Activated naive CD4-positive, alpha-beta T cell treated with anti-CD3 and anti-CD28 coated beads, Interleukin-2, amount 10 ng/mL, durations not matched to agents 7 days and 5 days (primary cell): ENCODE measurements at regions not wholly inside any gene's neighbourhood (a gene's known extent, or its start where the extent isn't known, plus 50 kb on each side); places are given as distances from the start of the nearest gene placed in this dataset.

Experiments used
- CTCF ChIA-PET: fragments of 350-600 bp; sonication (Branson Sonifier 250); formaldehyde crosslinking; loops from one replicate; lab custom pipeline; 2021; ENCODE audit warnings: antibody characterized with exemption; lab: Charles Lee
- DNase-seq: peaks from one replicate; pipeline ENCODE4 v3.0.0-alpha.2; 2020
- H3K27ac Mint-ChIP-seq: one replicate; pipeline ENCODE4 v1.8.0; 2021; ENCODE audit warnings: mild to moderate bottlenecking, moderate library complexity, mixed read lengths
- H3K27me3 Mint-ChIP-seq: one replicate; pipeline ENCODE4 v1.8.0; 2021; ENCODE audit warnings: mild to moderate bottlenecking, mixed read lengths
- H3K36me3 Mint-ChIP-seq: one replicate; pipeline ENCODE4 v1.8.0; 2021; ENCODE audit warnings: mixed read lengths
- H3K4me1 Mint-ChIP-seq: one replicate; pipeline ENCODE4 v1.8.0; 2021; ENCODE audit warnings: mixed read lengths
- H3K4me3 Mint-ChIP-seq: one replicate; pipeline ENCODE4 v1.8.0; 2021; ENCODE audit warnings: mild to moderate bottlenecking, moderate library complexity, mixed read lengths
- H3K9me3 Mint-ChIP-seq: one replicate; pipeline ENCODE4 v1.8.0; 2021; ENCODE audit warnings: mixed read lengths

DNA sequence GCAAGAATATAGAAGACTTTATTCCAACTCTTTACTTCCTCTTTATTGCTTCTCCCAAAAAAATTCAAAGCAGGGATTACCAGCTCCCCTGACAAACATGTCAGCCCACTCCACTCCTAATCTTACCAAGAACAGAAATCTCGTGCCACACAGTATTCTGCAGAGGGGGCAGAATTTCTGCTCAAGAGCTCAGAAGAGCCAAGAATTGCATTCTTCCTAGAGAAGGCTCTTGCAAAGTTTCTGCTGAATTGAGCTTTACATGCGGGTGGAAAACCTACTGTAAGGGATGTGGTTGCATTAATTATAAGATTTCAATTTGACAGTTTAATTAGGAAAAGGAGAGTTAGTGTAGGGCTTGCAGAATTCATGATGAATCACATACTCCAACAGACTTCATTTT lies 428.5 kb downstream of the CETN3 start:
- no peaks in the 10 kb centered on the region for H3K36me3 Mint-ChIP-seq
- H3K9me3 Mint-ChIP-seq = no peaks in the 10 kb centered on the region
- no peaks in the 10 kb centered on the region for H3K27me3 Mint-ChIP-seq
- DNase-seq = no peak
- H3K4me3 Mint-ChIP-seq = no peak overlapping the region
- CTCF ChIA-PET = no interaction called here
- H3K27ac Mint-ChIP-seq = no peak overlapping the region
- H3K4me1 Mint-ChIP-seq = no peaks in the 10 kb centered on the region

DNA sequence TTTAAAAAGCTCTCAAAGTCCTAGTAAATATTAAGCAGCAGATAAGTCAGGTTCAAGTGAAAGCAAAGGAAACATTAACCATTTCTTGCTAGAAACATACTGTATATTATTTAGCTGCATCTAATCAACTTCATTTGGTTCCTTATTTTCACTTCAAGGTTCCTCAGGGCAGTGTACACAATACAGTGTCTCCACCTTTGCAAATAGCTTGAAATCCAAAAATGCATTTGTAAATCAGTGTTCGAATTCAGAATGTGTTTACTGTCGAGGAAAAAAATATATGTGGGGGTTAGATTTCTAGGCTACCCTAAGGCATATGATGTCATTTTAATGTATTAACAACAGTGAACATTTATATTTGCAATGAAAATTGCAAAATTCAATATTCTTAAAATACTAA lies 436.0 kb downstream of the CETN3 start:
- Mint-ChIP-seq H3K27me3 (no peaks in the 10 kb centered on the region), H3K9me3 (no peaks in the 10 kb centered on the region), H3K4me1 (no peaks in the 10 kb centered on the region), H3K36me3 (no peaks in the 10 kb centered on the region), H3K27ac (no peak overlapping the region), H3K4me3 (no peak overlapping the region)
- DNase-seq = no peak
- CTCF ChIA-PET = interaction anchor here (0.5 kb wide), 1 partner anchor 653 kb away, joined by 3 read pairs; no protein-coding TSS in a partner anchor

DNA sequence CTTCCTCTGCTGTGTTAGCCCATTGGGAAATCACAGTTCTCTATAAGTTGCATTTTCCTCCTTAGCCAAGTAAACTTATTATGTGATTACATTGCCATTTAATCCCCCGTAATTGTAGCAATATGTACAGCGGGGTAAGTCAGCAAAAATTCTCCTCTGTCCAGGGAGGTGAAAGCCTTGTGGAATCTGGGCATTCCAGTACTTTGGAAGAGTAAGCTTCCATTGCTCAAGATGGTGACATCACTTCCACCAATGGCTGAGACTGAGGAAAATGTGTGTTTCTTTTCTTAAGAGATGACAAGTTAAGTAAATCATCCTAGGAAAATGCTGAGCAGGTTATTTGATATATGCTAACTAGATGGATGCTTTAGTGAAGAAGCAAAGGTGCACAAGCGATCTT lies 436.7 kb downstream of the CETN3 start:
- no peak for DNase-seq
- no peaks in the 10 kb centered on the region for H3K27me3 Mint-ChIP-seq
- no peak overlapping the region for H3K27ac Mint-ChIP-seq
- no peaks in the 10 kb centered on the region for H3K9me3 Mint-ChIP-seq
- CTCF ChIA-PET = no interaction called here
- no peaks in the 10 kb centered on the region for H3K36me3 Mint-ChIP-seq
- no peaks in the 10 kb centered on the region for H3K4me1 Mint-ChIP-seq
- H3K4me3 Mint-ChIP-seq = no peak overlapping the region

DNA sequence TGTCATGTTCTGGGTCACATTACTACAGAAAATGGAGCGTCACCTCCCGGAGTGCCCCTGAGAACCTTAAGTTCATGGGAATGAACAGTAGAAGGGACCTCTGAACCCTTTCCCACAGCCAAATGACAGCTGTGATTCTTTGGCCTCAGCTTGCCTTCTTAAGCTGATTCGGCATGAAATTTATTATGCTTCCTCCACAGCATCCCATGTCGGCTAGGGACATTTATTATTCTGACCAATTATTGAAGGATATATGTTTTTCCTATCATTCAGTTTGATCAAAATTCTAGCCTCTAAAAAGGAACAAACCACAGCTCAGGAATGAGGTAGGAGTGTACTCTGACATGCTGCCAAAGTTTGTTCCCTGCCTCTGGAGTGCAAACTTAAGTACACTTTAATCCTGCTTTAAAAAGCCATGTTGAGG lies 440.6 kb downstream of the CETN3 start:
- no peaks in the 10 kb centered on the region for H3K27me3 Mint-ChIP-seq
- H3K36me3 Mint-ChIP-seq = no peaks in the 10 kb centered on the region
- H3K4me3 Mint-ChIP-seq = no peak overlapping the region
- H3K9me3 Mint-ChIP-seq = no peaks in the 10 kb centered on the region
- H3K27ac Mint-ChIP-seq = no peak overlapping the region
- CTCF ChIA-PET = no interaction called here
- no peaks in the 10 kb centered on the region for H3K4me1 Mint-ChIP-seq
- DNase-seq = no peak

DNA sequence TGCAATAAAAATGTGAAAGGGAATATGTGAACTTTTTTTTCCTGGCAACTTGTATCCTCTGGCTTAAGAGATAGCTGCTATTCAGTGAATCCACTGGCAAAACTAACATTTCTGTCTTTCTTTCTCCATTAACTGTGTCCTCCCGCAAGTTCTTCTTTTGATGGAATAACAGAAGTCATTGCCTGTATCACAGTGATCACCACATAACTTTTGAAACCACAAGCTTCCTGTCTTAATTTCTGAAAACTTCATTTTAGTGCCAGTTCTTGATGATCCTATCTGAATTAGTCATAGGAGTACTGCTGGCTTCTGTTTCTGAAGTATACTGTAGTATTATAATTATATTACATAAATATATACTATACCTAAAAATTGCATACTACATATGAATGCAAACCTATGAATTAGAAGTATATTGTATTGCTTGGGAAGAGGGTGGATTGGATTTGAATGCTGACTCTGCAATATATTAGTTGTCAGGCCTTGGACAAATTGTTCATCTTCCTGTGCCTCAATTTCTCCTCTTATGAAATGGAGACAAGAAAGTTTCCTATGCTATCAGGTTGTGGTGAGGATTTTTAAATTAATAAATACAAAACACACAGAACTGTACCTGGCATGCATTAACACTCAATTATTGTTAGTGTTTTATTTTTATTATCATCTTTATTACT lies 441.6 kb downstream of the CETN3 start:
- DNase-seq = no peak
- Mint-ChIP-seq H3K4me1 (no peaks in the 10 kb centered on the region), H3K27me3 (no peaks in the 10 kb centered on the region), H3K4me3 (no peak overlapping the region), H3K9me3 (no peaks in the 10 kb centered on the region), H3K36me3 (no peaks in the 10 kb centered on the region), H3K27ac (no peak overlapping the region)
- CTCF ChIA-PET = no interaction called here

DNA sequence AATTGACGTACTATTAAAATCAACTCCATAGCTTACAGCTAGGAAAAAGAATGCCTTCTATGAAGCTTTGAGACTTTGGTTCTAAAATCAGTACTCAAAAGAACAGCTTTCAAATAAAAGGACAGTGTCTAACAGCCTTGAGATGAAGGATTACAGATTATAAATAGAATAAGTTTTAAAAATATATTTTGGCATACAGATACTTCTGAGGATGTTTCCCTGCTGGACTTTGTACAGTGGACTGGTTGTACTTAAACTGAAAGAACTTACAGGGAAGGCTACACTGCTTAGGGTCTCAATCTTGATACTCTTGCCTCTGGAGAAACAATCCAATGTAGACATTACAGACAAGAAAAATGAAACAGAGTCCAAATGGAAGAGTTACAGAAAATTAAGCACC lies 452.7 kb downstream of the CETN3 start:
- Mint-ChIP-seq H3K4me3 (no peak overlapping the region), H3K27ac (no peak overlapping the region), H3K27me3 (no peaks in the 10 kb centered on the region), H3K9me3 (peaks cover 2% of the 10 kb centered on the region), H3K36me3 (no peaks in the 10 kb centered on the region), H3K4me1 (no peaks in the 10 kb centered on the region)
- CTCF ChIA-PET = no interaction called here
- DNase-seq = no peak

DNA sequence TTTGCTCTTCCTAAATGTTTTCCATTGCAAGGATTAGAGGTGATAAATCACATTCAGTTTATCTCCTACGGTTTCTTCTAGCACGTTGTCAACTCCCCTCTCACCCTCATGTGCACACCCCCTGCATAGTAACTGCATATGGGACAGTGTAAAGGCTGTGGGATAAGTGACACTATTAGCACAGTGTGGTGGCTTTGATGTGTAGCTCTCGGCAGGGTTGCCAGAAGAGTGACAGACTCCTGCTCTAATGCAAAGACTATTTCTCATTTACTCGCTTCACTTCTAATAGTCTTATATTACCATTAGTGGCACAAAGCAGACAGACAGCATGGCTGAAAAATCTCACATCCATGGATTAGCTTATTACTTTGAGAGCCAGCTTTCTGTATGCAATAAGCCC lies 454.6 kb downstream of the CETN3 start:
- CTCF ChIA-PET = no interaction called here
- no peak for DNase-seq

DNA sequence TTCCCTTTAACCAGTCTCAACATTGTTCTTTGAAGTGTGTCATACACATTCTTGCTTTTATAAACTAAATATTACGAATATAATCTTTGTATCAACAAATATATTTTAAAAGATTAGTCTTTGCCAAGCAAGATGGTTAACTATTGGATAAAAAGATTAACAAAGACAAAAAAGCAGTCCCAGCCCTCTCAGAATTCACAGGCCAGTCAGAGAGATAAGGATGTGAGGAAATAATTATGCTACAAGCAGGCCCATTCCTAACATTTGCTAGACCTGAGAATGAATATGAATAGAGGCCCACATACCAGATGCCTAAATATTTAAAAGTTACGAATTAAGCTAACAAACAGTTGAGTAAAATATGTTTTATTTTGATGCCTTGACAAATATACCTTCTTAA lies 457.7 kb downstream of the CETN3 start:
- H3K9me3 Mint-ChIP-seq = peaks cover 2% of the 10 kb centered on the region
- no peak overlapping the region for H3K4me3 Mint-ChIP-seq
- H3K4me1 Mint-ChIP-seq = no peaks in the 10 kb centered on the region
- H3K27ac Mint-ChIP-seq = no peak overlapping the region
- no peaks in the 10 kb centered on the region for H3K36me3 Mint-ChIP-seq
- no peaks in the 10 kb centered on the region for H3K27me3 Mint-ChIP-seq
- CTCF ChIA-PET = no interaction called here
- DNase-seq = no peak

More for the DNA sequence above, 454.6 kb downstream of the CETN3 start:
- Mint-ChIP-seq H3K36me3 (no peaks in the 10 kb centered on the region), H3K4me1 (no peaks in the 10 kb centered on the region), H3K4me3 (no peak overlapping the region), H3K27ac (no peak overlapping the region), H3K27me3 (no peaks in the 10 kb centered on the region), H3K9me3 (peaks cover 2% of the 10 kb centered on the region)

DNA sequence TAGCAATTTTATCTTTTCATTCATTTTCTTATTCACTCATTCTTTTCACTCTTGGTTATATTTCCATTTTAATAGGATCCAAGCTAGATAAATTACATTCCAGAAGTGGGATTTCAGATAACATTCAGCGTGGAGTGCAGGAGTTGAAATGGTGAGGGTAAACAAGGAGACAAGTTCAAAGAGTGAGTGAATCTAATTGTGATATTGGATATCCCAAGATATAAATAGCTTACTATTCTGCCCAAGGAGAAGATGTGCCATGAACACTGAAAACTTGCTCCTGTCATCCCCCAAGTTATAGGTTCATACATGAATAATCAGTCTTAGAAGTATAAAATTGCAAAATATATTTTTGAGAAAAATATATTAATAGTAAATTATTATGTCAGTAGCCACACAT lies 459.3 kb downstream of the CETN3 start:
- H3K4me3 Mint-ChIP-seq = no peak overlapping the region
- CTCF ChIA-PET = no interaction called here
- H3K27me3 Mint-ChIP-seq = no peaks in the 10 kb centered on the region
- no peak for DNase-seq
- no peak overlapping the region for H3K27ac Mint-ChIP-seq
- H3K4me1 Mint-ChIP-seq = no peaks in the 10 kb centered on the region
- no peaks in the 10 kb centered on the region for H3K36me3 Mint-ChIP-seq
- H3K9me3 Mint-ChIP-seq = peaks cover 2% of the 10 kb centered on the region

DNA sequence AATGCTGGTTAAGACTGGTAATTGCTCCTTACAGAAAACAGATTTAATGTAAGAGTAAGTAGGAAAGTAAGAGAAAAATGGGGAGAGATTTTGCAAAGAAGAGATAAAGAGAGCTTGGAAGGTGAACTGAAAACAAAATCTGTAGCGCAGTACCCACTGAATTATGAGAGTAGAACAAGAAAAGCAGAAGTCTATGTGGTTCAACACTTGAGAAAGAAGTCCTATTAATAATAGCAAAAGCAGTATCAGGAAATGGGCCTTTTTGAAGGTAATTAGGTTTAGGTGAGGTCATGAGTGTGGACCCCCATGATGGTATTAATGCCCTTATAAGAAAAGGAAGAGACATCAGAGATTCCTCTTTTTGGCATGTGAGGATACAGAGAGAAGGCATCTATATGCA lies 460.6 kb downstream of the CETN3 start:
- CTCF ChIA-PET = no interaction called here
- Mint-ChIP-seq H3K4me3 (no peak overlapping the region), H3K4me1 (no peaks in the 10 kb centered on the region), H3K27ac (no peak overlapping the region), H3K36me3 (no peaks in the 10 kb centered on the region), H3K27me3 (no peaks in the 10 kb centered on the region), H3K9me3 (peaks cover 2% of the 10 kb centered on the region)
- no peak for DNase-seq

DNA sequence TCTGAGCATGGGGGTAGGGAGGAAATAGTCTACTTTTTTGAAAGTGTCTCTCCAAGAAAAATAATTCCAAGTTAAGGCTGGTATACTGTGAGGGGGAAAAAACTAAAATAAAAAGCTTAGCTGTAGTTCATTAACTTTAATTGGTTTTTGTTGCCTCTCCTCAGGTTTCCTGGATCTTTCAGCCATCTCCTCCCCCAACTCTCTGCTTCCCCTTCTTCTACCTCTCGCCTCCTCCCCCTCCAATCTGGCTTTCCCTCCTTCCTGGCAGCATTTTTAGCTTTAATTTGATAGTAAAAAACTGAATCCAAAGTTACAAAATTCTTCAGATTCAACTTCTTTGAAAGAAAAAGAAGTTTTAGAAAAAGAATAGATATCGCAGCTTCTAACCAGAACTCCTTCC lies 462.6 kb downstream of the CETN3 start:
- H3K36me3 Mint-ChIP-seq = no peaks in the 10 kb centered on the region
- CTCF ChIA-PET = no interaction called here

DNA sequence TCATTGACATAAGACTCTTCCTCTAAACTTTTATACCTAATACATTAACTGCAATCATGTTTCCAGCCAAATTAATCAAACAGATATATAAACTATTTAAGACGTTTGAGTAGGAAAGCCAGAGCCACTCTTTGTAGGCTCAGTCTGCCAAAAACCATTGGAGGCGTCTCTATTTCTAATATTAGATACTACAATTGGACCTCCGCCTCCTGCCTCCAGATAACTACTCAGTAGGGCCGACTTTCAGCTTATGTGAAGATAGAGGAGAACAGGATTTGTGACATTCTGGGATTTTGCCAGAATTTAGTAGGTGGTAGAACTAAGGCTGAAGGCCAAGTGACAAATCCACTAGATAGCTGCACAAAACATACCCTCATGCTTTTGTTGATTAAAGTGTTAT lies 463.0 kb downstream of the CETN3 start:
- no peaks in the 10 kb centered on the region for H3K4me1 Mint-ChIP-seq
- DNase-seq = no peak
- CTCF ChIA-PET = no interaction called here
- no peaks in the 10 kb centered on the region for H3K9me3 Mint-ChIP-seq
- no peak overlapping the region for H3K27ac Mint-ChIP-seq
- H3K36me3 Mint-ChIP-seq = no peaks in the 10 kb centered on the region
- no peak overlapping the region for H3K4me3 Mint-ChIP-seq
- no peaks in the 10 kb centered on the region for H3K27me3 Mint-ChIP-seq

More for the DNA sequence above, 462.6 kb downstream of the CETN3 start:
- no peak for DNase-seq
- Mint-ChIP-seq H3K4me3 (no peak overlapping the region), H3K27ac (no peak overlapping the region), H3K27me3 (no peaks in the 10 kb centered on the region), H3K9me3 (no peaks in the 10 kb centered on the region), H3K4me1 (no peaks in the 10 kb centered on the region)

DNA sequence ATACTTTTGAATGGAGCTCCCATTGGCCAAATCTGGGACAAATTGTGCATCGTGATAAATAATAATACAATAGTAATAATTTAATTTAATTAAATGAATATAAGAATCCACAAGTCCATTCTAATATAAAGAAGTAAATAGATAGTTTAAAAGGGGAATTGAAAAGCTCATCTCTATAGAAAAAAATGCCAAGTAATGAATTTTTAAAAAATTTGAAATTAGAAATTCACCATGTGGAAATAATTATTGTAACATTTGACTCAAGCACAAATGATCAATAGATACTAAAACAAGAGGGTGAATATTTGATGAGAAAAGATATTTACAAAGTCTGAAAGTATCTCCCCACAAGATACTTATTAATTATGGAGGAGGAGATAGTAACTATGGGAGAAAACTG lies 467.4 kb downstream of the CETN3 start:
- no peak overlapping the region for H3K27ac Mint-ChIP-seq
- no peaks in the 10 kb centered on the region for H3K36me3 Mint-ChIP-seq
- H3K9me3 Mint-ChIP-seq = no peaks in the 10 kb centered on the region
- CTCF ChIA-PET = no interaction called here
- DNase-seq = no peak
- H3K27me3 Mint-ChIP-seq = no peaks in the 10 kb centered on the region
- no peak overlapping the region for H3K4me3 Mint-ChIP-seq
- no peaks in the 10 kb centered on the region for H3K4me1 Mint-ChIP-seq

DNA sequence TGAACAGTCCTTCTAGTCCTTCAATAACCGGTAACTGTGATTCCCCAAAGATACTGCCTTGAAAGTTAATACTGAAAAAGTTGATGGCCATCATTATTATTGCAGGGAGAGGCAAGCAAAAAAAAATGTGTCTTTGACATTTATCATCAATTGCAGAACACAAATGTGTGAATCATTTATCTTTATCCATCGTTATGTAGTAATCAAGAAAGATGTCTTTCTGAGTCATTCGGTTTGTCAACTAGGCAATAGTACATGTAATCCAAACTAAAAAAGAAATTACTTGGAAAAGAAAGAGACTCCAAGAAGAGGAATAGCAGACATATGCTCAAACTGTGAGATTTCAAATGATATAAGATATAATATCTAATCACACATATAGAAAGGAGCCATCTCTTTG lies 473.0 kb downstream of the CETN3 start:
- CTCF ChIA-PET = no interaction called here
- Mint-ChIP-seq H3K9me3 (no peaks in the 10 kb centered on the region), H3K27me3 (no peaks in the 10 kb centered on the region), H3K4me3 (no peak overlapping the region), H3K36me3 (no peaks in the 10 kb centered on the region), H3K27ac (no peak overlapping the region), H3K4me1 (no peaks in the 10 kb centered on the region)
- DNase-seq = no peak

DNA sequence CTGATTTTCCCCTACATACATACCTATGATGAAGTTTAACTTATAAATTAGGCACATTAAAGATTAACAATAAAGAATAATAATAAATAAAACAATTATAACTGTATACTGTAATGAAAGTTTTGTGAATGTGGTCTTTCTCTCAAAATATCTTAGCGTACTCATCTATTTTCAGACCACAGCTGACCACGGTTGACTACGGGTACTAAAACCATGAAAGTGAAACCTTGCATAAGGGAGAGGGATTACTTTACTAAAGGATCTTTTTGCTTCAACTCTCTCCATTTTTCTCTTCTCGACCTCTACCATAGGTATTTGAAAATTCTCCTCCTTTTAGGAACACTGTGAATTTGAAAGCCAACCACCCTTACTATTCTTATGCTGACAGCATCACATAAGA lies 475.5 kb downstream of the CETN3 start:
- H3K4me3 Mint-ChIP-seq = no peak overlapping the region

DNA sequence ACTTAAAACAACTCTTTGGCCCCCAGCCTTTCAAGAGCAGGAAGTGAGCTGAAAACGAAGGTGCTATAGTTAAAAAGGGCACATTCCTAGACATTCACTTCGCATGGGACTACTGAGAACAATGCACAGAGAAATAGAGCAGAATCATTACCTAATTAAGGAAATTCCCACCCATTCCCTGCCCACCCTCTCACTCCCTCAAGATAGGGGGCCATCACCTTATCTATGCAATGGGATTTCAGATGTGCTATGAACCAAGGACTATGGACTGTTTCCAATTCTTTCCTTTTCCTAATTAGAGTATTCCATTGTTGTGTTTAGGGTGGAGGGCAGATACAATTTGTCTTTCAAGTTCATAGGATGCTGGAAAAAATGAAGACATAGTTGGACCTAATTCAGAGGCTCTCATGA lies 476.8 kb downstream of the CETN3 start:
- H3K27me3 Mint-ChIP-seq = no peaks in the 10 kb centered on the region
- no peak for DNase-seq
- CTCF ChIA-PET = no interaction called here
- no peak overlapping the region for H3K27ac Mint-ChIP-seq
- no peak overlapping the region for H3K4me3 Mint-ChIP-seq
- H3K4me1 Mint-ChIP-seq = no peaks in the 10 kb centered on the region
- no peaks in the 10 kb centered on the region for H3K36me3 Mint-ChIP-seq
- no peaks in the 10 kb centered on the region for H3K9me3 Mint-ChIP-seq

More for the DNA sequence above, 475.5 kb downstream of the CETN3 start:
- Mint-ChIP-seq H3K27me3 (no peaks in the 10 kb centered on the region), H3K9me3 (no peaks in the 10 kb centered on the region), H3K27ac (no peak overlapping the region), H3K36me3 (no peaks in the 10 kb centered on the region), H3K4me1 (no peaks in the 10 kb centered on the region)
- CTCF ChIA-PET = no interaction called here
- DNase-seq = no peak
